ENCODE measurements at regions not wholly inside any gene's neighbourhood (a gene's known extent, or its start where the extent isn't known, plus 50 kb on each side); places are given as distances from the start of the nearest gene placed in this dataset.

DNA sequence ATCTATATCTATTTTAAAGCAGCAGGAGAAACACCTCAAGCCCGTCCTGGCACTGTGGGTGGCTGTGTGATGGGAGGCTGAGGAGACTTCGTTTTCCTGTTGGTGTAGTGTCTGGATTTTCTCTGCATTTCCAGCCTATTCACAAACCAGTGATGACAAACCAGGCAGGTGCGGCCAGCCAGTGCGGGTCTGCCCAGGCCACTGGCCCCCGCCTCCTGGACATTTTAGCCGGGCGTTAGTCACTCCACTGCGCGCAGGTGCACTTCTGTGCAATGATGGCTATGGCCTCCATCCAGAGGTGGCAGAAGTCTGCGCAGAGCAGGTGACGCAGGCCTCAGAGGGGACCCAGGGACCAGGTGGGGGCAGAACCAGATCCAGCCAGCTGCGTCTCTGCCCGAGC lies 64.9 kb upstream of the PITRM1 start:
- no peak for DNase-seq (ENCODE audit: low spot score)

DNA sequence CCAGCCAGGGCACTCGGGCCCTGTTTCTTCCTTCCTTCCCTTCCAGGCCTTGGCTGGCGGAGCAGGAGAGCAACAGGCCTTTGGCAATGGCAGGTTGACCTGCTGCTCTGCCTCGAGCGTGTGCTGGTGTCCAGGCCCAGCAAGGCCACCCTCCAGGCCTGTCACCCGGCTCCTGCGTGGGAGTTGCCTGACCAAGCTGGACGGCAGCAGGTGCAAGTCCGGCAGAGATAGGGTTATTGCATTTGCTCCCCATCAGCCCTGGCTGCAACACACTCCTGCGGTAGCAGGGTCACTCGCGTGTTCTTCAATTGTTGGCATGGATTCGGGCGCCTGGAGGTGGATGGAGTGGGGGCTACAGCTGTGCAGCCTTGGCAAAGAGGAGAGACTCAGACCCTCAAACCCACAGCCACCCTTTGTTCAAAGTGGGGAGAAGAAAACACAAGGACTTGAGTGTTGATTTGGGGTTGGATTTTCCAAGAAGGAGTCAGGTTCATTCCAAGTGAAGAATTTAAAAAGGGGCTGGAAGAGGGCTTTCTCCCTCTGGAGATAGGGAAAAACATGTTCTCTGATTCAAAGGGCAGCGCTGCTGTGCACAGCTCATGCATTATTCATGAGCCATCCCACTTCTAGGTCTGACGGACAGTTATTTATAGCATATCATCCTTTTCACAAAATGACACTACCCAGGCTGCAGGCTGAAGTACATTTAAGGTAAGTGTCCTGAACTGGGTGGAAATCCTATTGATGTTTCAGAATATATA lies 64.2 kb upstream of the PITRM1 start:
- DNase-seq (ENCODE audit: low spot score), result no peak

GRCh38 chr10:3235996-3236510 lies 63.5 kb upstream of the PITRM1 start:
- no peak for DNase-seq (ENCODE audit: low spot score)

DNA sequence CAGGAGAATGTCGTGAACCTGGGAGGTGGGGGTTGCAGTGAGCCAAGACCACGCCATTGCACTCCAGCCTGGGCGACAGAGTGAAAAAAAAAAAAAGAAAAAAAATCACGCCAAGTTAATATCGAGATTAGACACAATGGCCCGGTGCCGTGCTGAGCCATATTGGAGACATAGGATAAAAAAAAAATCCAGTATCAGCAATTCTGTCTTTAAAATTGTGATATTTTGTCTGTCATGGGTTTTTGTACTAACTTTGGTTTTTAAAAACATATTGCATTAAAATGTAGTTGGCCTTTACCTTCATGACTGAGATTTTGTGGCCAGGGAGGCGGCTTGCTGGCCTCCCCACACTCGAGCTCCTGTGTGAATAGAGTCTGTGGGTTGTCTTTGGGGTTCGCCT lies 62.8 kb upstream of the PITRM1 start:
- DNase-seq (ENCODE audit: low spot score), result no peak

- no peak for DNase-seq (ENCODE audit: low spot score)
Observed at GRCh38 chr10:3233486-3233990, 61.0 kb upstream of the PITRM1 start.

DNA sequence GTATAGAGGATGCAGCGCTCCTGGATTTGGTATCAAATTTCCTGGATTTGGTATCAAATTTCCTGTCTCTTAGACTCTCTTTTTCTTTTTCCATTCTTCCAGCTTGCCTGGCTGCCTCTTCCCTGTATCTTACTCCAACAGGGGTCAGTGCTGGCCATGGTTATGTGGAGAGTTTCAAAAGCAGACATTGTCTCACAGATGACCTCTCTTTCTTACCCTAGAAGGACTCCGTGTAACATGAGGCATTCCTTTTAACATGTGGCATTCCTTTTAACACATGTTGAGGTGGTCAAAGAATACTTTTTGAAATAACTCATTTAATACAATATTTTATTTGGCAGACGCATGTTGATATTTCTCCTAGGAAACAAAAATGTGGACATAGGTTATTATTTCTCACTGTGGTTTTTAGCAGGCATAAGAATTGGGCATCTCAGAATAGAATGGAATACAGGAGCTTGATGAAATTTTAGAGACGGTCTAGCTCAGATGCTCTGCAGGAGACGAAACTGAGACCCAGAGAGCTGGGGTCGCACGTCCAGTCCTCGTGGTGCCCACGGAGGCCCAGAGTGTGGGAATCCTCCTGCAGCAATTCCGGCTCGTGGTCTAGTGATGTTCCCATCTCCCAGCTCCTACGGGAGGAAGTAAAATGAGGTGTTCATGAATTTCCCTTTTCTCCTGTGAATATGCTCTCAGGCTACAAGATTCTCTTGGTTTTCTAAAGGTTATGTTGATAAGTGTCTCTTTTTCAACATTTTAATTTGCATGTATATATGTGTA lies 59.6 kb upstream of the PITRM1 start:
- DNase-seq (ENCODE audit: low spot score), result no peak

GRCh38 chr10:3229815-3230214 lies 57.2 kb upstream of the PITRM1 start:
- no peak for DNase-seq (ENCODE audit: low spot score)

DNA sequence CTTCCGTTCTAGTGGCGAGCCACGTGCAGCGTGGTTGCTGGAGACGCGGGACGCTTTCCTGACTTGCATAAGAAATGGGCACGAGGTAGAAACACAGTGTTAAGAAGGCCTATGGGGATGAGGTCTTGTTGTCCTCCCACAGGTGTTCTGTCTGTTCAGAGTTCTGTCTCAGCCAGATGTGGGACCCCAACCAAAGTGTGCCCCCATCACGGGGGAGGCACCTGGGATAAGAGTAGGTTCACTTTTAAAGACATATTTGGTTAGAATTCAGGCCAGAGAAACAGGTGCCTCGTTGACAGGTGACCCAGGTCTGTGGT lies 56.0 kb upstream of the PITRM1 start:
- no peak for DNase-seq (ENCODE audit: low spot score)

DNA sequence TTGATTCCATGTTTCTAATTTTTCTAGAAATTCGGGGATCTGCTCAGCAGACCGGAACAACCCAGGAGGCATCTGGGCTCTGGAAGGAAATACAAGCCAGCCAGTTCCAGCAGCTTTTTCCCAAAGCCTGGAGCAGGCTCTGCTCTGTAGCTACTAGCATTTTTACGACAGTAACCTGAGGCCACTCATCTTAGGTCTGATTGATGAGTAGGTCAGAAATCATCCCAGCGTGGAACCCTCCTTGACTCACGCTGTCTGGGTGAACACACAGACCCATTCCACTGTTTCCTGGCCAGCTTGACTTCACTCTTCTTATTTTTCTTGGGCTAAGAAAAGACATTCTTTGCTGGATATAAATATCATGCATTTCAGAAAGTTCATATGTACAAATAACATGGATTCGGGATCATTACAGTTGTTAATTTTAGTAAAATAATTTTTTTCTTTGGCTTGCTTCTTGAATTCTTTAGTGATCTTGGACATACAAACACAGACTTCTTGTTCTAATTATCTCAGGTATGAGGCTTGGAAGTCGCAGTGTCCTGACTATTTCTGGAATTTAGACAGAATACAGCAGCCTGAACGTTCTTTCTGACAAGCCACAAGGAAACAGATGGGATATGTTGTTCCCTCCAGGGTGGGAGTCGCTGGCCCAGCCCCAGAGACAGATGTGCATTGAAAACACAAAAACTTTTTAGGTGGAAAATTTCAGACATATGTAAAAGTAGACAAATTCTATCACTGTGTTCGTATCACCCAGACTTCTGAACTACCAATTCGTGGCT lies 54.6 kb upstream of the PITRM1 start:
- no peak for DNase-seq (ENCODE audit: low spot score)

- no peak for DNase-seq (ENCODE audit: low spot score)
Observed at GRCh38 chr10:3225561-3225960, 53.0 kb upstream of the PITRM1 start.

GRCh38 chr10:3224241-3224640 lies 51.7 kb upstream of the PITRM1 start:
- no peak for DNase-seq (ENCODE audit: low spot score)

DNA sequence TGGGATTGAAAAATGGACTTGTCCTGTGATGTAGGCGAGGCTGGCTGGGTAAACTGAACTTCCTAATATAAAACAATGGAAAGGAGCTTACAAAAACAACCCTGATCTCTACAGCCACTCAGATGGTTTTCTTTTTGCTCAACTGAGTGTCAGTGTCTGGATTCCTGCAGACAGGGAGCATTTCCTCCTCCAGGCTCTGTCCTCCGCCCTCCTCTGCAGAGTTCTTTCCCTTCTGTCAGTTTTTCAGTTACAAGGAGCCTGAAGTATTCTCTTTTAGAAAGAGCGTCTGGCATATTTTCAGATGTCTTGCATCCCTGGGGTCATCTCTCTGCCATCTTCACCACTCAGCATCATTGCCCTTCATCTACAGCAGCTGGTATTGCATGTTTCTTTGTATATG lies 50.0 kb upstream of the PITRM1 start:
- no peak for DNase-seq (ENCODE audit: low spot score)

All from NAMALWA (cell line).